ENCODE measurements at regions not wholly inside any gene's neighbourhood (a gene's known extent, or its start where the extent isn't known, plus 50 kb on each side); places are given as distances from the start of the nearest gene placed in this dataset.

DNA sequence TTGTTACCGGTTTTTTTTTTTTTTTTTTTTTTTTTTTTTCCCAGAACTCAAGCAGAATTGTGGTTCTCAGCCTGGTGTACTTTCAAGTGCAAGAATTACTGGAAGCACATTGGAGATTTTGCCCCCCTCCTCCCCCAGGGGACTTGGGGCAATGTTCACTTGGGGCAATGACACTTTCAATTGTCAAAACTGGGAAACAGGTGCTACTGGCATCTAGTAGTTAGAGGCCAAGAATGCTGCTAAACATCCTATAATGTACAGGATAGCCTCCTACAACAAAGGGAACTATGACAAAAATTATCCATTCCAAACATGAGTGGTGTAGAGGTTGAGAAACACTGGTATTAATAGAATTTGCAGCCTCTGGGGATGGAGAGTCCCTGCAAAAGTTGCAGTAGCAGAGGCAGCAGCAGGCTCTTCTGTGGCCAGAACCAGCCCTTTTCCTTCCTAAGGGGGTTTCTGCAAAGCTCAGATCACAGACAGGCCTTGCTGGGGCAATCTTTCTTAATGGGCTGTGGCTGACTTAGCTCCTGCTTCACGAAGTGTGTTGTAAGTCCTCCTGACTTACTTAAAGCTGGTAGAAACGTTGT is 144.3 kb upstream of the MRPS22 start:
- H2AFZ ChIP-seq (ENCODE audit: low read length): no peak overlapping the region
- no peak overlapping the region for H2BK12ac ChIP-seq (ENCODE audit: insufficient read length, low read depth, low read length)
- no peak overlapping the region for H3K23ac ChIP-seq (ENCODE audit: insufficient read length, low read depth, low read length)
- H3K23me2 ChIP-seq (ENCODE audit: insufficient read length, low read depth, low read length, poor library complexity, severe bottlenecking): no peaks in the 10 kb centered on the region
- no peak overlapping the region for H3K27ac Mint-ChIP-seq
- H3K9me3 ChIP-seq (ENCODE audit: control insufficient read depth, low read depth, low read length): peaks cover 14% of the 10 kb centered on the region
- H3T11ph ChIP-seq (ENCODE audit: low read length): no peak overlapping the region
- WGBS (ENCODE audit: extremely low coverage, insufficient read length, low lambda C conversion rate): no CpG with 5 or more reads among the region's 3 CpGs
- no peak overlapping the region for H3K27ac ChIP-seq (ENCODE audit: insufficient read length, low read depth, low read length)
- H2BK120ac ChIP-seq (ENCODE audit: low read depth, low read length, poor library complexity, severe bottlenecking): no peak overlapping the region
- H2BK20ac ChIP-seq (ENCODE audit: low read depth, low read length, poor library complexity, severe bottlenecking): no peak overlapping the region
- no peak overlapping the region for H4K5ac ChIP-seq (ENCODE audit: insufficient read length, low read depth, low read length)
- TF ChIP-seq, protein P1, sequence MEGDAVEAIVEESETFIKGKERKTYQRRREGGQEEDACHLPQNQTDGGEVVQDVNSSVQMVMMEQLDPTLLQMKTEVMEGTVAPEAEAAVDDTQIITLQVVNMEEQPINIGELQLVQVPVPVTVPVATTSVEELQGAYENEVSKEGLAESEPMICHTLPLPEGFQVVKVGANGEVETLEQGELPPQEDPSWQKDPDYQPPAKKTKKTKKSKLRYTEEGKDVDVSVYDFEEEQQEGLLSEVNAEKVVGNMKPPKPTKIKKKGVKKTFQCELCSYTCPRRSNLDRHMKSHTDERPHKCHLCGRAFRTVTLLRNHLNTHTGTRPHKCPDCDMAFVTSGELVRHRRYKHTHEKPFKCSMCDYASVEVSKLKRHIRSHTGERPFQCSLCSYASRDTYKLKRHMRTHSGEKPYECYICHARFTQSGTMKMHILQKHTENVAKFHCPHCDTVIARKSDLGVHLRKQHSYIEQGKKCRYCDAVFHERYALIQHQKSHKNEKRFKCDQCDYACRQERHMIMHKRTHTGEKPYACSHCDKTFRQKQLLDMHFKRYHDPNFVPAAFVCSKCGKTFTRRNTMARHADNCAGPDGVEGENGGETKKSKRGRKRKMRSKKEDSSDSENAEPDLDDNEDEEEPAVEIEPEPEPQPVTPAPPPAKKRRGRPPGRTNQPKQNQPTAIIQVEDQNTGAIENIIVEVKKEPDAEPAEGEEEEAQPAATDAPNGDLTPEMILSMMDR (conservative IDR thresholded peaks at IDR 0.05): no peak
- H4K8ac ChIP-seq (replicated peaks; ENCODE audit: insufficient read length, low read depth, low read length): no peak overlapping the region
- no peak overlapping the region for H3K18ac ChIP-seq (ENCODE audit: insufficient read length, low read depth, low read length)
- H3K14ac ChIP-seq (ENCODE audit: insufficient read depth, low read length): no peak overlapping the region
- no peak for DNase-seq
- H3K4me3 Mint-ChIP-seq: no peak overlapping the region
- H3K9ac ChIP-seq (ENCODE audit: extremely low read depth, insufficient read length, low read length): no peak overlapping the region
- no peaks in the 10 kb centered on the region for H3K79me1 ChIP-seq (ENCODE audit: insufficient read depth, low read depth, low read length, poor library complexity, severe bottlenecking)
- no peak overlapping the region for H2AK5ac ChIP-seq (ENCODE audit: insufficient read length, low read length)
- H3K4ac ChIP-seq (ENCODE audit: low read depth, low read length): no peak overlapping the region
- no peaks in the 10 kb centered on the region for H4K20me1 ChIP-seq (ENCODE audit: control insufficient read depth, insufficient read depth, insufficient read length)
- peaks cover 2 to 3% of the 10 kb centered on the region in 2 experiments for H3K4me1 Mint-ChIP-seq
- H3K79me2 ChIP-seq (ENCODE audit: insufficient read depth, low read length): no peaks in the 10 kb centered on the region
- H3K9me3 Mint-ChIP-seq: peaks cover 31 to 34% of the 10 kb centered on the region in 2 experiments
- peaks cover 5 to 12% (median 11%) of the 10 kb centered on the region in 3 experiments for H3K36me3 Mint-ChIP-seq (ENCODE audit: insufficient read depth in 1 of 3, low read depth in 3 of 3)
- H3K56ac ChIP-seq (ENCODE audit: insufficient read length, low read depth, low read length): no peak overlapping the region
- H3K4me2 ChIP-seq (ENCODE audit: insufficient read depth, insufficient read length, low read length): no peak overlapping the region
- no peak overlapping the region for H4K91ac ChIP-seq (ENCODE audit: insufficient read length, low read depth, low read length)
- no peak overlapping the region for H2BK5ac ChIP-seq (ENCODE audit: insufficient read length, low read length)
- H3K27me3 ChIP-seq (ENCODE audit: insufficient read depth, low read length): no peaks in the 10 kb centered on the region; the same call in 1 of the 2 replicates
- no peaks in the 10 kb centered on the region for H3K4me1 ChIP-seq (ENCODE audit: insufficient read depth, low read length)
- no peak overlapping the region for H2BK15ac ChIP-seq (ENCODE audit: low read depth, low read length)
- H3K27me3 Mint-ChIP-seq (ENCODE audit: low read depth): peaks cover 21% of the 10 kb centered on the region
